Brain microvascular endothelial cell (primary cell): ENCODE measurements at regions not wholly inside any gene's neighbourhood (a gene's known extent, or its start where the extent isn't known, plus 50 kb on each side); places are given as distances from the start of the nearest gene placed in this dataset.
"Not testable (repeated sequence)": the region's sequence is repeated elsewhere in the genome, so short reads cannot be mapped to it uniquely, and the experiment has no call there.

Experiments
- DNase-seq: peaks from one replicate; pipeline ENCODE4 v3.0.0-alpha.2; 2020
- H3K27ac ChIP-seq: fragments of 250-450 bp; sonication (Bioruptor Pico); 2 replicates; pipeline ENCODE4 v1.5.1; 2020; ENCODE audit warnings: mild to moderate bottlenecking, moderate library complexity
- H3K27me3 ChIP-seq: fragments of 250-450 bp; sonication (Bioruptor Pico); replicated peaks from 2 replicates; pipeline ENCODE4 v1.5.1; 2020; ENCODE audit warnings: mild to moderate bottlenecking
- H3K36me3 ChIP-seq: fragments of 250-450 bp; sonication (Bioruptor Pico); replicated peaks from 2 replicates; pipeline ENCODE4 v1.5.1; 2020; ENCODE audit warnings: mild to moderate bottlenecking
- H3K4me3 ChIP-seq: 2 replicates; pipeline ENCODE4 v1.5.1; 2011; ENCODE audit warnings: low read depth, mild to moderate bottlenecking, control low read depth, low read length, moderate library complexity
- in situ Hi-C: cut with HindIII; loops from 2 replicates; pipeline ENCODE4 v1.10.0; 2017; ENCODE audit warnings: low sequenced_read_pairs, low pct_ligation_motif_present
- TF ChIP-seq, protein P1 (sequence below): IDR thresholded peaks from 2 replicates; pipeline ENCODE4 v1.5.1; 2011; ENCODE audit warnings: low read depth, mild to moderate bottlenecking, moderate library complexity, low read length, control low read depth, inconsistent platforms; ENCODE audit errors: missing control alignments

- in situ Hi-C loops: no loop called here
- no peak for DNase-seq
- H3K4me3 ChIP-seq: no peak overlapping the region
- no peaks in the 10 kb centered on the region for H3K27me3 ChIP-seq
- H3K27ac ChIP-seq: no peak overlapping the region
- TF ChIP-seq, protein P1, sequence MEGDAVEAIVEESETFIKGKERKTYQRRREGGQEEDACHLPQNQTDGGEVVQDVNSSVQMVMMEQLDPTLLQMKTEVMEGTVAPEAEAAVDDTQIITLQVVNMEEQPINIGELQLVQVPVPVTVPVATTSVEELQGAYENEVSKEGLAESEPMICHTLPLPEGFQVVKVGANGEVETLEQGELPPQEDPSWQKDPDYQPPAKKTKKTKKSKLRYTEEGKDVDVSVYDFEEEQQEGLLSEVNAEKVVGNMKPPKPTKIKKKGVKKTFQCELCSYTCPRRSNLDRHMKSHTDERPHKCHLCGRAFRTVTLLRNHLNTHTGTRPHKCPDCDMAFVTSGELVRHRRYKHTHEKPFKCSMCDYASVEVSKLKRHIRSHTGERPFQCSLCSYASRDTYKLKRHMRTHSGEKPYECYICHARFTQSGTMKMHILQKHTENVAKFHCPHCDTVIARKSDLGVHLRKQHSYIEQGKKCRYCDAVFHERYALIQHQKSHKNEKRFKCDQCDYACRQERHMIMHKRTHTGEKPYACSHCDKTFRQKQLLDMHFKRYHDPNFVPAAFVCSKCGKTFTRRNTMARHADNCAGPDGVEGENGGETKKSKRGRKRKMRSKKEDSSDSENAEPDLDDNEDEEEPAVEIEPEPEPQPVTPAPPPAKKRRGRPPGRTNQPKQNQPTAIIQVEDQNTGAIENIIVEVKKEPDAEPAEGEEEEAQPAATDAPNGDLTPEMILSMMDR: no peak
- no peaks in the 10 kb centered on the region for H3K36me3 ChIP-seq
Observed at GRCh38 chr6:3918469-3918868, 69.3 kb downstream of the FAM50B start.

DNA sequence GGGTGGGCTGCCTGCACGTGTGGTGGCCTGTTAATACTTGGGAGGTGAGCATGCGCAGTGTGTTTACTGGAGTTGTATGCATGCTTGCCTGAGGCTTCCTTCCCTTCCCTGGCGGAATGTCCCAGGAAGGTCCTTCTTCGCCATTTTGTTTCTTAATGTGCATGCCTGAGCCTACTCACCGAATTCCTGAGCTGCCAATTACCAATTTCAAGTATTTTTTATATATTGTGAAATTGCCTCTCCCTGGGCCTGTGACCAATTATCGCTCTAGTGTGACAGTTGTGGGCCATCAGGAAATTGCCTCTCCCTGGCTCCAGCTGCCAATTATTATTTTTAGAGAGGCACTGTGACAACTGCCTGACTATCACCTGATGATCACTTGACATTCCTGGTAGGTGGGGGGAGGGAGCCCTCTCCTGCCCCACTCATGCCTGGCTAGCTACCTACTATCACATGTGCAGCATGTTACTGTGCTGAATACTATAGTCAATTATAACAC lies 70.0 kb downstream of the FAM50B start:
- no peaks in the 10 kb centered on the region for H3K27me3 ChIP-seq
- H3K27ac ChIP-seq: no peak overlapping the region
- H3K4me3 ChIP-seq: no peak overlapping the region
- TF ChIP-seq, protein P1: no peak
- DNase-seq: no peak
- no peaks in the 10 kb centered on the region for H3K36me3 ChIP-seq
- in situ Hi-C loops: no loop called here

GRCh38 chr6:3919849-3920248 lies 70.7 kb downstream of the FAM50B start:
- Histone ChIP-seq H3K27ac (no peak overlapping the region), H3K27me3 (no peaks in the 10 kb centered on the region), H3K36me3 (no peaks in the 10 kb centered on the region), H3K4me3 (no peak overlapping the region)
- TF ChIP-seq, protein P1: no peak
- in situ Hi-C loops: no loop called here
- DNase-seq: no peak

GRCh38 chr6:3920321-3920720 lies 71.1 kb downstream of the FAM50B start:
- Histone ChIP-seq H3K36me3 (no peaks in the 10 kb centered on the region), H3K27me3 (no peaks in the 10 kb centered on the region), H3K4me3 (no peak overlapping the region), H3K27ac (no peak overlapping the region)
- no peak for DNase-seq
- TF ChIP-seq, protein P1: no peak
- in situ Hi-C loops: no loop called here

DNA sequence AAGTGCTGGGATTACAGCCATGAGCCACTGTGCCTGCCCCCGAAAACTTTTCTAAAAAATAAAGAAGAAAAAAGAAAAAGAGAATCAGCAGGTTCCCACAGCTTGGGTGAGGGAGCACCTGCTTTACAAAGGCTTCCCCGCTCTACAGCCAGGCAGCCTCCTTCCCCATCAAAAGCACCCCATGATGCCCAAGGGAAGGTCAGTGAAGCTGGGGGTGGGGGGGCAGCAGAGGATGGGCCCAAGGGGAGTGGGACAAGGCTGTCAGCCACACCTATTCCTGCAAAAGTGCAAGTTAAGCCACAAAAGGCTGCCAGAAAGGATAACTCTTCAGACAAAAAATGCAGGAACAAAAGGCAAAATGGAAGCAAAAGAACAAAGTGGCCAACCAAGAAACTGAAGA lies 72.5 kb downstream of the FAM50B start:
- Histone ChIP-seq H3K27me3 (no peaks in the 10 kb centered on the region), H3K36me3 (no peaks in the 10 kb centered on the region), H3K4me3 (no peak overlapping the region), H3K27ac (no peak overlapping the region)
- DNase-seq: no peak
- TF ChIP-seq, protein P1: no peak
- in situ Hi-C loops: no loop called here

GRCh38 chr6:3922619-3923018 lies 73.4 kb downstream of the FAM50B start:
- H3K36me3 ChIP-seq, H3K27ac ChIP-seq, DNase-seq, in situ Hi-C loops, H3K4me3 ChIP-seq, H3K27me3 ChIP-seq: not testable (repeated sequence)

DNA sequence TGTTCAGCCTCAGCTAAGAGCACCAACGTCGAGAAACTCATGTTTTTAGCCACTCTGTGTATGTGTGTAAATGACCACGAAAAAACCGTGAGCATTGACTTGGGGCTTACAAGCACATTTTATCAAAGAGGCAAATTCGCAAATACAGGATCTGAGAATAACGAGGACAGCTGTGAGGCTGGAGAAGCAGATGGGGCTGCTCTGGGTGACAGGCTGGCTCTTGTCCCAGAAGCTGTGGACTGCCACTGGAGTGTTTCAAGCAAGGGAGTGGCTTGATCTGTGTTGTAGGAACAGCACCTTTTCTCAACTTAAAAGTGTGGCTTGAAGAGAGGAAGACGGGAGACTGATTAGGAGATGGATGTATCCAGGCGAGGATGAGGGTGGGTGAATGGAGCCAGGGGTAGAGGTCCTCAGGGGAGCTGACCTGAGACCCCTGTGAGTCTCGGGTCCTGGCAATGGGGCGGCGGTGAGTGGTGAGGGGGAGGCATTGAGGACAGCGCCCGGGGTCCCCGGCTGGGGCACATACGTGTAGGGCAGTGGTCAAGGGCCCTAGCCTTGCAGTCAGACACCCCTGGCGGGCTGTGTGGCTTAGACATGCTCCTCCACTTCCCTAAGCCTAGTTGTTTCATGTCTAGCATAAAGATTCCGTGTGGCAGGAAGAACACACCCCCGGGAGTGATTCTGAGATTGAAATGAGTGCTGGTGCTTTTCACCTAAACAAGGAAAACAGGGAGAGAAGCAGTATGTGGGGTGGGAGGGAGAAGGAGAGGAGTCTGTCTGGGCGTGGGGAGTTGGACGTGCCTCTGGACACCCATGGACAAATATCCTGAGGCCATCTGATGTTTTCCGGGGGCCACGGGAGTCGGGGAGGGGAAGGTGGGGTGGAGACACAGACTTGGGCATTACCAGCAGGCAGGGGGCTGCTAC lies 76.3 kb downstream of the FAM50B start:
- H3K4me3 ChIP-seq, H3K36me3 ChIP-seq, H3K27ac ChIP-seq, DNase-seq, in situ Hi-C loops, H3K27me3 ChIP-seq: not testable (repeated sequence)
